Erythroblast (primary cell): ENCODE measurements at regions not wholly inside any gene's neighbourhood (a gene's known extent, or its start where the extent isn't known, plus 50 kb on each side); places are given as distances from the start of the nearest gene placed in this dataset.

Experiments
- DNase-seq, 2 experiments: peaks; one replicate each; lab custom pipeline; 2025; lab: John Stamatoyannopoulos, UW
- GATA1 ChIP-seq: IDR thresholded peaks from 2 replicates; pipeline ENCODE4 v1.6.1; 2011; ENCODE audit warnings: low read depth, mild to moderate bottlenecking, control low read depth, low read length, moderate library complexity
- POLR2A ChIP-seq: IDR thresholded peaks from 2 replicates; pipeline ENCODE4 v1.6.1; 2011; ENCODE audit warnings: mild to moderate bottlenecking, low read length

- no peak for TF ChIP-seq GATA1
- TF ChIP-seq POLR2A = no peak
- DNase-seq = no peak
These were observed 101.8 kb upstream of the DDX18 start for GRCh38 chr2:117712684-117713083.

- no peak for DNase-seq
- TF ChIP-seq GATA1 = no peak
- TF ChIP-seq POLR2A = no peak
These were observed 100.4 kb upstream of the DDX18 start for GRCh38 chr2:117714110-117714509.

- DNase-seq = no peak
- no peak for TF ChIP-seq POLR2A
- no peak for TF ChIP-seq GATA1
These were observed 99.6 kb upstream of the DDX18 start for GRCh38 chr2:117714745-117715417.

GRCh38 chr2:117716505-117716904 lies 98.0 kb upstream of the DDX18 start:
- TF ChIP-seq GATA1 = no peak
- no peak for TF ChIP-seq POLR2A
- DNase-seq = no peak

- TF ChIP-seq POLR2A (no peak), GATA1 (no peak)
- DNase-seq = no peak
These were observed 97.4 kb upstream of the DDX18 start for GRCh38 chr2:117717072-117717471.

GRCh38 chr2:117718048-117718447 lies 96.4 kb upstream of the DDX18 start:
- no peak for DNase-seq
- TF ChIP-seq POLR2A (no peak), GATA1 (no peak)

GRCh38 chr2:117720765-117721164 lies 93.7 kb upstream of the DDX18 start:
- TF ChIP-seq GATA1 = no peak
- TF ChIP-seq POLR2A = no peak

GRCh38 chr2:117723483-117723882 lies 91.0 kb upstream of the DDX18 start:
- no peak for DNase-seq
- TF ChIP-seq POLR2A (no peak), GATA1 (no peak)

More at GRCh38 chr2:117720765-117721164, 93.7 kb upstream of the DDX18 start:
- DNase-seq = no peak

GRCh38 chr2:117723888-117724434 lies 90.5 kb upstream of the DDX18 start:
- TF ChIP-seq GATA1 = no peak
- TF ChIP-seq POLR2A = no peak
- DNase-seq = no peak

- DNase-seq = no peak
- no peak for TF ChIP-seq POLR2A
- TF ChIP-seq GATA1 = no peak
These were observed 87.7 kb upstream of the DDX18 start for GRCh38 chr2:117726747-117727146.

- TF ChIP-seq GATA1 (no peak), POLR2A (no peak)
- no peak for DNase-seq
These were observed 76.6 kb upstream of the DDX18 start for GRCh38 chr2:117737846-117738245.

- TF ChIP-seq GATA1 (no peak), POLR2A (no peak)
- DNase-seq = no peak
These were observed 75.3 kb upstream of the DDX18 start for GRCh38 chr2:117738991-117739839.

- TF ChIP-seq GATA1 (no peak), POLR2A (no peak)
- DNase-seq = no peak
These were observed 69.0 kb upstream of the DDX18 start for GRCh38 chr2:117745537-117745936.

GRCh38 chr2:117755768-117756167 lies 58.7 kb upstream of the DDX18 start:
- DNase-seq = no peak
- TF ChIP-seq POLR2A (no peak), GATA1 (no peak)
